ENCODE measurements at regions not wholly inside any gene's neighbourhood (a gene's known extent, or its start where the extent isn't known, plus 50 kb on each side); places are given as distances from the start of the nearest gene placed in this dataset.

- no peak for TF ChIP-seq CTCF (IDR thresholded peaks at IDR 0.05)
- Histone ChIP-seq H3K4me1 (peaks cover 0 to 5% (median 0%) of the 10 kb centered on the region in 4 donors), H3K27ac (no peak overlapping the region), H3K27me3 (no peaks in the 10 kb centered on the region), H3K9me3 (no peaks in the 10 kb centered on the region), H3K36me3 (no peaks in the 10 kb centered on the region), H3K4me3 (no peak overlapping the region)
- DNase-seq: no peak
- intact Hi-C loops (cut with DNase I; ENCODE audit: low total_unique reads): no loop called here
These were observed 1485.1 kb downstream of the EFNA5 start for GRCh38 chr5:106185661-106186081.

- no peaks in the 10 kb centered on the region for H3K4me1 ChIP-seq
- no peak for DNase-seq
- no peak overlapping the region for H3K27ac ChIP-seq
- peaks cover 0 to 2% (median 0%) of the 10 kb centered on the region in 3 donors for H3K9me3 ChIP-seq
- no peak for TF ChIP-seq CTCF (IDR thresholded peaks at IDR 0.05)
- no peaks in the 10 kb centered on the region for H3K27me3 ChIP-seq
- intact Hi-C loops (cut with DNase I; ENCODE audit: low total_unique reads): no loop called here
- H3K36me3 ChIP-seq: no peaks in the 10 kb centered on the region
- no peak overlapping the region for H3K4me3 ChIP-seq
These were observed 1495.8 kb downstream of the EFNA5 start for GRCh38 chr5:106174903-106175302.

GRCh38 chr5:106172681-106173532 is 1497.8 kb downstream of the EFNA5 start:
- no peak for TF ChIP-seq CTCF (IDR thresholded peaks at IDR 0.05)
- no peak overlapping the region for H3K27ac ChIP-seq
- no peak for DNase-seq
- H3K4me3 ChIP-seq: no peak overlapping the region
- no peaks in the 10 kb centered on the region for H3K36me3 ChIP-seq
- H3K9me3 ChIP-seq: peaks cover 0 to 2% (median 0%) of the 10 kb centered on the region in 3 donors
- H3K27me3 ChIP-seq: no peaks in the 10 kb centered on the region
- H3K4me1 ChIP-seq: no peaks in the 10 kb centered on the region
- intact Hi-C loops (cut with DNase I; ENCODE audit: low total_unique reads): no loop called here

- H3K4me1 ChIP-seq: peaks cover 0 to 10% (median 0%) of the 10 kb centered on the region in 4 donors
- no peak for TF ChIP-seq CTCF (IDR thresholded peaks at IDR 0.05)
- H3K27me3 ChIP-seq: no peaks in the 10 kb centered on the region
- H3K27ac ChIP-seq: no peak overlapping the region
- peaks cover 0 to 2% (median 0%) of the 10 kb centered on the region in 3 donors for H3K9me3 ChIP-seq
- DNase-seq: no peak
- H3K4me3 ChIP-seq: no peak overlapping the region
- intact Hi-C loops (cut with DNase I; ENCODE audit: low total_unique reads): no loop called here
- H3K36me3 ChIP-seq: no peaks in the 10 kb centered on the region
These were observed 1499.0 kb downstream of the EFNA5 start for GRCh38 chr5:106171708-106172107.

- no peak overlapping the region for H3K4me3 ChIP-seq
These were observed 1499.6 kb downstream of the EFNA5 start for GRCh38 chr5:106171132-106171531.

More at GRCh38 chr5:106171132-106171531, 1499.6 kb downstream of the EFNA5 start:
- Histone ChIP-seq H3K27me3 (no peaks in the 10 kb centered on the region), H3K9me3 (peaks cover 0 to 2% (median 0%) of the 10 kb centered on the region in 3 donors), H3K36me3 (no peaks in the 10 kb centered on the region), H3K27ac (no peak overlapping the region), H3K4me1 (peaks cover 0 to 14% (median 0%) of the 10 kb centered on the region in 4 donors)
- intact Hi-C loops (cut with DNase I; ENCODE audit: low total_unique reads): no loop called here
- no peak for TF ChIP-seq CTCF (IDR thresholded peaks at IDR 0.05)
- DNase-seq: no peak
